GM21737 (cell line): ENCODE measurements at regions not wholly inside any gene's neighbourhood (a gene's known extent, or its start where the extent isn't known, plus 50 kb on each side); places are given as distances from the start of the nearest gene placed in this dataset.

Source experiments
- ATAC-seq: cut with Tn5 transposase; IDR thresholded peaks from one replicate; pipeline ENCODE4 v1.9.1; 2021; ENCODE audit warnings: mild to moderate bottlenecking, moderate library complexity; ENCODE audit not compliant: unreplicated experiment

DNA sequence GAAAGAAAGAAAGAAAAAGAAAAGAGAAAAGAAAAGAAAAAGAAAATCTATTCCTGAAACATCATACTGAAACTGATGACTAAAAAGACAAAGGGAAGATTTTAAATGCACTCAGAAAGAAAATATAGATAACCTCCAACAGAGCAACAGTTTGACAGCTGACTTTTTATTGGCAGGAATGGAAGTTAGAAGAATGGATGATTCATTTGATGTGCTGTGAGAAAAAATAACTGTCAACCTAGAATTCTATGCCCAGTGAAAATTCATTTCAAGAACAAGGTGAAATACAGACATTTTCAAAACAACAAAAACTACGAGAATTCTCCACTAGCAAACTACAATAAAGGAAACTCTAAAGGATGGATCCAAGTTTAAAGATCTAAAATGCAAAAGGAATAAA is 50.5 kb upstream of the HSPA12A start:
- no peak for ATAC-seq

DNA sequence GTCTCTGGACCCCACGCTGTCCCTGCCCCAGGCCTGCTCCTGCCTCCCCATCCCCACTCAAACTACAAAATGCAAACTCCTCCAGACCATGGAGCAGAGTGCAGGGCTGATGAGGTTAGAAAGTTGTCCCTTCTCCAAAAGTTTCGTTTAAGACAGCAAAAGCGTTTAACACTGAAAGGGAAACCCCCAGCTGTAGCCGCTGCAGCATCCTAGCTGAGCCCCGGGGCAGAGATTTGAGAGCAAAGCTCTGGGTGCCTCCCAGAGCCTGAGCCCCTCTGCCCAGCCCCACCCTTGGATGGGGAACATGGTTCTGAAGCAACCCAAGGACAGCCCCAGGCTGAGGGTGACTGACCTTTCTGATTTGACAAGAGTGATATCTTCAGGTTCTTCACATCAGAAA is 52.8 kb upstream of the ENO4 start:
- no peak for ATAC-seq

DNA sequence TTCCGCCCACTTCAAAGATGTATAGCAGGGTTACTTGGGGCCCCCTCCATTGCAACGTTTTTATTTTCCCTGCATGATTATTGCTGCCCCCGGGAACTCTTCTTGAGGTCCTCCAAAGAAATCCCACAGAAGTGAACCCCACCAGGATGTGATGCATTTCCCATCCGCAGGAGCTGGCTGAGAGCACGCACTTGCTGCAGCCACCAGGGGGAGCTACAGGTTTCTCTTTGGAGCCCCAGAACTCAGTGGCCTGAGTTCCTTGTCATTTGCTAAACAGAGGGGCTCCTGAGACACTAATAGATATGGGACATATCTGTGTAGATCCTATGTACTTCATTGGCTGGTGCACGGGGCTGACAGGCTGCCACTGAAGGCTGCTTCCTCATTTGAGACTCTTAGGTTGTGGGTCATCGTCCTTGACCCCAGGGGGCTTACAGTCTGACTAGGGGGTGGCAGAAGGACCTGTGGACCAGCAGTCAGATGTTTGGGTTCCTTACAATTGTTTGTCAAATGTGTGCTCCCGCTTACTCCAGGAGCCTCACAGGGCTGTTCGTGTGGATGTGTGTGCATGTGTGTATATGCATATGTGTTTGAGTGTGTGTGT is 52.3 kb upstream of the ENO4 start:
- ATAC-seq: peak; percentile 62

DNA sequence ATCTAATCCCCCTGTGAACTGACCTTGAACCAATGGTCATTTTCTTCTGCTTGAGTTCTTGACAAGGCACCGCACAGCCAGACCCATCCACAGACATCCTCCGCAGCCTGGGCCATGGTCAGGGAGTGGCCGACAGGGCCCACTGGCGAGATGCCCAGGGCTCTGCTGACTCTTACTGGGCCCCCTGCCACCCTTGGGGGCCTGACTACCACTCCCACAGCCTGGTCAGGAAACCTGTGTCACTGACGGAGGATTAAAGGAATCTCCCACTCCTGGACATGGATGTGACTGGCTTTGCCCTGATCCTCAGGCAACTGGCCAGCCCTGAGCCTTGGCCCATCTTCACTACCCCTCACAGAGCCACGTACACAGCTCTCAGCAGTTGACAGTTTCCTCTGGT is 50.4 kb upstream of the ENO4 start:
- no peak for ATAC-seq
